Fibroblast of the aortic adventitia (primary cell): ENCODE measurements at regions not wholly inside any gene's neighbourhood (a gene's known extent, or its start where the extent isn't known, plus 50 kb on each side); places are given as distances from the start of the nearest gene placed in this dataset.
A peak's percentile ranks its signal among the peaks of the same experiment; 100 is the strongest.

Source experiments
- DNase-seq: peaks from one replicate; pipeline ENCODE4 v3.0.0-alpha.2; 2010; ENCODE audit warnings: low read depth
- H3K4me3 ChIP-seq: 2 replicates; pipeline ENCODE4 v1.5.1; 2011; ENCODE audit warnings: low read depth, mild to moderate bottlenecking, control low read depth, low read length, moderate library complexity
- CTCF ChIP-seq: IDR thresholded peaks from 2 replicates; pipeline ENCODE4 v1.5.1; 2011; ENCODE audit warnings: mild to moderate bottlenecking, low read length, control low read depth, inconsistent platforms; ENCODE audit not compliant: insufficient read depth

GRCh38 chr15:31740203-31740602 is 290.1 kb upstream of the CHRNA7 start:
- TF ChIP-seq CTCF: no peak
- no peak overlapping the region for H3K4me3 ChIP-seq
- DNase-seq: no peak

- TF ChIP-seq CTCF: no peak
- DNase-seq: no peak
Measured at GRCh38 chr15:31745841-31746240, 284.5 kb upstream of the CHRNA7 start.

GRCh38 chr15:31752065-31752762 is 278.1 kb upstream of the CHRNA7 start:
- no peak for TF ChIP-seq CTCF
- no peak overlapping the region for H3K4me3 ChIP-seq
- peak; percentile 6 for DNase-seq

More at GRCh38 chr15:31745841-31746240, 284.5 kb upstream of the CHRNA7 start:
- no peak overlapping the region for H3K4me3 ChIP-seq

GRCh38 chr15:31752905-31753304 is 277.4 kb upstream of the CHRNA7 start:
- no peak overlapping the region for H3K4me3 ChIP-seq
- no peak for DNase-seq
- TF ChIP-seq CTCF: no peak

- no peak for DNase-seq
- H3K4me3 ChIP-seq: no peak overlapping the region
- TF ChIP-seq CTCF: no peak
Measured at GRCh38 chr15:31758126-31758525, 272.2 kb upstream of the CHRNA7 start.

GRCh38 chr15:31768055-31768454 is 262.3 kb upstream of the CHRNA7 start:
- no peak overlapping the region for H3K4me3 ChIP-seq
- DNase-seq: no peak
- no peak for TF ChIP-seq CTCF

- DNase-seq: no peak
- TF ChIP-seq CTCF: no peak
Measured at GRCh38 chr15:31774045-31774444, 256.3 kb upstream of the CHRNA7 start.

More at GRCh38 chr15:31774045-31774444, 256.3 kb upstream of the CHRNA7 start:
- no peak overlapping the region for H3K4me3 ChIP-seq
